ENCODE measurements at regions not wholly inside any gene's neighbourhood (a gene's known extent, or its start where the extent isn't known, plus 50 kb on each side); places are given as distances from the start of the nearest gene placed in this dataset.

DNA sequence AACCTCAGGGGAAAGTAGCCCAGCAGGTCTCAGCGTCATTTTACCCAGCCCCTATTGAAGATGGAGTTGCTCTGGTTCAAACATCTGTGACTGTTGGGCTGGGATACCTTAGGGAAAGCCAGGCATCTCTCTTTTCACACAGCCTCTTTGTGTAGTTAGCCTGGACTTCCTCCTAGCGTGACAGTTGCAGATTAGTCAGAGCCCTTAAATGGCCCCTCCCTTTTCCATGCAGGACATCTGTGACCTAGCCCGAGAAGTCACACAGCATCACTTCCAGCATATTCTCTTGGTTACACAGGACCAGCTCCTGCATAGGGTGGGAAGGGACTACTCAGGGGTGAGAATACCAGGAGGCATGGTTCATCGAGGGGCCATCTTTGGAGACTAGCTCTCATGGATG lies 375.0 kb upstream of the RBFOX1 start:
- Mint-ChIP-seq H3K4me3 (no peak overlapping the region), H3K27me3 (no peaks in the 10 kb centered on the region), H3K9me3 (peaks cover 2% of the 10 kb centered on the region), H3K4me1 (ENCODE audit: low read depth) (no peaks in the 10 kb centered on the region), H3K36me3 (ENCODE audit: low read depth) (no peaks in the 10 kb centered on the region), H3K27ac (no peak overlapping the region)
- intact Hi-C loops (cut with micrococcal nuclease) = no loop called here
- DNase-seq (no peak), ATAC-seq (no peak)
- POLR2A ChIA-PET = no interaction called here
- CTCF ChIA-PET = no interaction called here
- TF ChIP-seq, protein P1, sequence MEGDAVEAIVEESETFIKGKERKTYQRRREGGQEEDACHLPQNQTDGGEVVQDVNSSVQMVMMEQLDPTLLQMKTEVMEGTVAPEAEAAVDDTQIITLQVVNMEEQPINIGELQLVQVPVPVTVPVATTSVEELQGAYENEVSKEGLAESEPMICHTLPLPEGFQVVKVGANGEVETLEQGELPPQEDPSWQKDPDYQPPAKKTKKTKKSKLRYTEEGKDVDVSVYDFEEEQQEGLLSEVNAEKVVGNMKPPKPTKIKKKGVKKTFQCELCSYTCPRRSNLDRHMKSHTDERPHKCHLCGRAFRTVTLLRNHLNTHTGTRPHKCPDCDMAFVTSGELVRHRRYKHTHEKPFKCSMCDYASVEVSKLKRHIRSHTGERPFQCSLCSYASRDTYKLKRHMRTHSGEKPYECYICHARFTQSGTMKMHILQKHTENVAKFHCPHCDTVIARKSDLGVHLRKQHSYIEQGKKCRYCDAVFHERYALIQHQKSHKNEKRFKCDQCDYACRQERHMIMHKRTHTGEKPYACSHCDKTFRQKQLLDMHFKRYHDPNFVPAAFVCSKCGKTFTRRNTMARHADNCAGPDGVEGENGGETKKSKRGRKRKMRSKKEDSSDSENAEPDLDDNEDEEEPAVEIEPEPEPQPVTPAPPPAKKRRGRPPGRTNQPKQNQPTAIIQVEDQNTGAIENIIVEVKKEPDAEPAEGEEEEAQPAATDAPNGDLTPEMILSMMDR (IDR thresholded peaks at IDR 0.05) = no peak

DNA sequence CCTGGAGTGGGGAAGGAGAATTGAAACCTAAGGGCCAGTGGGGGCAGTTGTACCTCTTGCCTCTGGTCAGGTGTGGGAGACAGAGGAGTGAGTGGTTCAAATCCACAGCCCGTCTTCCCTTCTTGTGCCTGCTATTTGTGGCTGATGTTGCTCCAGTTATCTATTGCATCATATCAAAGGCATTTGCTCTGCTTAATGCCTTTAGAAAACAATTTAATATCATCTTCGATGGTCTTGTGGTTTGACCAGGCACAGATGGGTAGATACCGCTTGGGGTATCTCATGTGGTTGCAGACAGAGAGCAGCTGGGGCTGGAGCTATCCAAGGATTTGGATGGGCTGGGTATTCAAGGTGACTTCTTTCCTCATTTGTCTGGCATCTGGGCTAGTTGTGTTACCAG lies 376.1 kb upstream of the RBFOX1 start:
- intact Hi-C loops (cut with micrococcal nuclease) = no loop called here
- H3K4me1 Mint-ChIP-seq (ENCODE audit: low read depth) = no peaks in the 10 kb centered on the region
- no peak for ATAC-seq

DNA sequence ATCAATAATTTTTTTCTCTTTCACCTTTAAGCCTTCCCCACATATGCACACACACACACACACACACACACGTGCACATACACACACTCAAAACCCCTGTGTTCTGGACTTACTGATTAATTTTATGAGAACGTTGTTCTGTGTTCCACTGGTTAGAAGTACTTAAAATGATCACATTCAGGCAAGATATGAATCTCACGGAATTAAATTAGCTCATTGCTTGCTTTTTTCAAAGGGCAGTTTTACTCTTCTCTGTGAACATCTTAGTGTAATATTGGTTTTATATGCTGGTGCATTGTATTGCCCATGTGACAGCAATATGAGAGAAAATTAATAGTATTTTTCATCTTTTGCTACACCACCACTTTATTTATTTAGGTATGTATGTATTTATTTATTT lies 377.3 kb upstream of the RBFOX1 start:
- ChIA-PET POLR2A (no interaction called here), CTCF (no interaction called here)
- Mint-ChIP-seq H3K27me3 (no peaks in the 10 kb centered on the region), H3K9me3 (peaks cover 7% of the 10 kb centered on the region), H3K36me3 (ENCODE audit: low read depth) (no peaks in the 10 kb centered on the region), H3K27ac (no peak overlapping the region), H3K4me1 (ENCODE audit: low read depth) (no peaks in the 10 kb centered on the region), H3K4me3 (no peak overlapping the region)
- no peak for DNase-seq
- TF ChIP-seq, protein P1 (IDR thresholded peaks at IDR 0.05) = no peak
- intact Hi-C loops (cut with micrococcal nuclease) = no loop called here
- ATAC-seq = no peak

More for the DNA sequence above, 376.1 kb upstream of the RBFOX1 start:
- no peak overlapping the region for H3K4me3 Mint-ChIP-seq
- no peaks in the 10 kb centered on the region for H3K27me3 Mint-ChIP-seq
- peaks cover 3% of the 10 kb centered on the region for H3K9me3 Mint-ChIP-seq
- TF ChIP-seq, protein P1 (IDR thresholded peaks at IDR 0.05) = no peak
- no peak for DNase-seq
- ChIA-PET POLR2A (no interaction called here), CTCF (no interaction called here)
- H3K27ac Mint-ChIP-seq = no peak overlapping the region
- H3K36me3 Mint-ChIP-seq (ENCODE audit: low read depth) = no peaks in the 10 kb centered on the region

DNA sequence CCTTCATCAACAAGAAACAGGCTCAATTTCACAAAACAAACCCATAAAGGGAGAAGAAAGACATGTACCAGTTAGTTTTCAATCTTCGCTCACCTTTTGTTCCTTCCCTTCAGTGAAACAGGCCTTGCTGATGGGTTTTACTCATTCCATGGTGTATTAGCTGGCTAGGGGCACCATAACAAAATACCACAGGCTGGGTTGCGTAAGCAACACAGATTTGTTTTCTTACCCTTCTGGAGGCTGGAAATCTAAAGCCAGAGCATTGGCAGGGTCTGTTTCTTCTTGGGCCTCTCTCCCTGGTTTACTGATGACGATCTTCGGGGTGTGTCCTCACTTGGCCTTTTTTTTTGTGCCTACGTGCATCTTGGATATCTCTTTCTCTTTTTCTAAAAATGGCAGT lies 383.4 kb upstream of the RBFOX1 start:
- POLR2A ChIA-PET = no interaction called here
- no peak overlapping the region for H3K27ac Mint-ChIP-seq
- no peaks in the 10 kb centered on the region for H3K27me3 Mint-ChIP-seq
- no peak for DNase-seq
- CTCF ChIA-PET = no interaction called here
- H3K4me3 Mint-ChIP-seq = no peak overlapping the region
- H3K4me1 Mint-ChIP-seq (ENCODE audit: low read depth) = no peaks in the 10 kb centered on the region
- intact Hi-C loops (cut with micrococcal nuclease) = no loop called here
- no peaks in the 10 kb centered on the region for H3K36me3 Mint-ChIP-seq (ENCODE audit: low read depth)
- peaks cover 10% of the 10 kb centered on the region for H3K9me3 Mint-ChIP-seq
- ATAC-seq = no peak
- TF ChIP-seq, protein P1 (IDR thresholded peaks at IDR 0.05) = no peak

DNA sequence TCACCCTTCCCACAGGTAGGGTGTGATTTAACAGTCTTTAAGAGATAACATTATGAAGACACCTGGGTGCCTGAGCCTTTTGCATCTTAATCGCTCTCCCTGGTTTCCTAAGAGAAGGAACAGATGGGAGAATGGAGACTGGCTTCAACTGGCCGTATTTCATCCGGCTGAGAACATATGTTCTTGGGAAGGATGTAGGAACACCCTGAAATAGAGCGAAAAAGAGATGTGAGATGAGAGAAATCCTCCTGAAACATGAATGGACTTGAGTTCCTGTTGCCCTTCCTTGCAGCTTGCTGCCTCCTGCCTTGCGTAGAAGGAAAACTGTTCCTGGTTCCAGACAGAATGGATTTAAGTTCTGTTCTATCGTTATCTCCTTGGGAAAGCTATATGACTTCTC lies 385.4 kb upstream of the RBFOX1 start:
- Mint-ChIP-seq H3K4me3 (no peak overlapping the region), H3K4me1 (ENCODE audit: low read depth) (no peaks in the 10 kb centered on the region), H3K36me3 (ENCODE audit: low read depth) (no peaks in the 10 kb centered on the region), H3K27me3 (no peaks in the 10 kb centered on the region), H3K27ac (no peak overlapping the region), H3K9me3 (peaks cover 10% of the 10 kb centered on the region)
- ChIA-PET CTCF (no interaction called here), POLR2A (no interaction called here)
- TF ChIP-seq, protein P1 (IDR thresholded peaks at IDR 0.05) = no peak
- DNase-seq = no peak
- intact Hi-C loops (cut with micrococcal nuclease) = no loop called here
- ATAC-seq = no peak

All from activated CD8-positive, alpha-beta T cell treated with anti-CD3 and anti-CD28 coated beads for 36 hours (primary cell).